Muscle layer of colon (tissue), 2 donors: ENCODE measurements at regions not wholly inside any gene's neighbourhood (a gene's known extent, or its start where the extent isn't known, plus 50 kb on each side); places are given as distances from the start of the nearest gene placed in this dataset.

Source experiments
- H3K27ac ChIP-seq: one replicate; pipeline ENCODE4 v1.7.0; 2013; ENCODE audit warnings: low read depth, mild to moderate bottlenecking, low read length, moderate library complexity
- H3K27me3 ChIP-seq, 2 donors: one replicate each; pipeline ENCODE4 v1.7.0; 2013; ENCODE audit warnings: low read length in 2 of 2, mild to moderate bottlenecking in 2 of 2; ENCODE audit not compliant: insufficient read depth in 2 of 2, control insufficient read depth in 1 of 2
- H3K36me3 ChIP-seq: one replicate; pipeline ENCODE4 v1.7.0; 2013; ENCODE audit warnings: mild to moderate bottlenecking, low read length; ENCODE audit not compliant: insufficient read depth
- H3K4me1 ChIP-seq: one replicate; pipeline ENCODE4 v1.7.0; 2013; ENCODE audit warnings: mild to moderate bottlenecking, low read length; ENCODE audit not compliant: insufficient read depth
- H3K4me3 ChIP-seq, 2 donors: one replicate each; pipeline ENCODE4 v1.7.0; 2013; ENCODE audit warnings: low read length in 2 of 2, low read depth in 1 of 2, mild to moderate bottlenecking in 1 of 2, moderate library complexity in 1 of 2
- H3K9ac ChIP-seq: one replicate; pipeline ENCODE4 v1.7.0; 2013; ENCODE audit warnings: low read length
- H3K9me3 ChIP-seq: one replicate; pipeline ENCODE4 v1.7.0; 2013; ENCODE audit warnings: mild to moderate bottlenecking, low read length
- donor health status: abdominal sarcoma.
- donor health status: Adenocarcinoma of cecum.

- Histone ChIP-seq H3K27ac (no peak overlapping the region), H3K4me1 (no peaks in the 10 kb centered on the region), H3K4me3 (no peak overlapping the region), H3K36me3 (no peaks in the 10 kb centered on the region), H3K9me3 (no peaks in the 10 kb centered on the region), H3K27me3 (no peaks in the 10 kb centered on the region), H3K9ac (no peak overlapping the region)
Measured at GRCh38 chr17:72506773-72507172, 386.0 kb downstream of the SOX9 start.

GRCh38 chr17:72507370-72507769 is 386.6 kb downstream of the SOX9 start:
- Histone ChIP-seq H3K9ac (no peak overlapping the region), H3K36me3 (no peaks in the 10 kb centered on the region), H3K27ac (no peak overlapping the region), H3K4me3 (no peak overlapping the region), H3K9me3 (no peaks in the 10 kb centered on the region), H3K27me3 (no peaks in the 10 kb centered on the region), H3K4me1 (no peaks in the 10 kb centered on the region)

GRCh38 chr17:72510351-72511016 is 389.7 kb downstream of the SOX9 start:
- Histone ChIP-seq H3K9me3 (no peaks in the 10 kb centered on the region), H3K4me3 (no peak overlapping the region), H3K36me3 (no peaks in the 10 kb centered on the region), H3K27me3 (no peaks in the 10 kb centered on the region), H3K9ac (no peak overlapping the region), H3K27ac (no peak overlapping the region), H3K4me1 (no peaks in the 10 kb centered on the region)

GRCh38 chr17:72511242-72511641 is 390.4 kb downstream of the SOX9 start:
- Histone ChIP-seq H3K27me3 (no peaks in the 10 kb centered on the region), H3K4me3 (no peak overlapping the region), H3K27ac (no peak overlapping the region), H3K9me3 (no peaks in the 10 kb centered on the region), H3K36me3 (no peaks in the 10 kb centered on the region), H3K9ac (no peak overlapping the region), H3K4me1 (no peaks in the 10 kb centered on the region)

- no peaks in the 10 kb centered on the region for H3K9me3 ChIP-seq
- H3K4me1 ChIP-seq = no peaks in the 10 kb centered on the region
- no peaks in the 10 kb centered on the region for H3K36me3 ChIP-seq
- H3K27ac ChIP-seq = no peak overlapping the region
- H3K27me3 ChIP-seq = no peaks in the 10 kb centered on the region
- H3K9ac ChIP-seq = no peak overlapping the region
- H3K4me3 ChIP-seq = no peak overlapping the region
Measured at GRCh38 chr17:72511874-72512273, 391.1 kb downstream of the SOX9 start.

- H3K9me3 ChIP-seq = no peaks in the 10 kb centered on the region
- no peaks in the 10 kb centered on the region for H3K4me1 ChIP-seq
- no peaks in the 10 kb centered on the region for H3K36me3 ChIP-seq
- H3K27me3 ChIP-seq = no peaks in the 10 kb centered on the region
- no peak overlapping the region for H3K27ac ChIP-seq
- no peak overlapping the region for H3K4me3 ChIP-seq
- no peak overlapping the region for H3K9ac ChIP-seq
Measured at GRCh38 chr17:72512649-72513556, 392.1 kb downstream of the SOX9 start.

- Histone ChIP-seq H3K9ac (no peak overlapping the region), H3K4me1 (no peaks in the 10 kb centered on the region), H3K36me3 (no peaks in the 10 kb centered on the region)
Measured at GRCh38 chr17:72514321-72514861, 393.6 kb downstream of the SOX9 start.

GRCh38 chr17:72514891-72515290 is 394.1 kb downstream of the SOX9 start:
- Histone ChIP-seq H3K27ac (no peak overlapping the region), H3K4me1 (no peaks in the 10 kb centered on the region), H3K27me3 (peaks cover 0 to 4% of the 10 kb centered on the region in 2 donors)

More at GRCh38 chr17:72514321-72514861, 393.6 kb downstream of the SOX9 start:
- Histone ChIP-seq H3K27ac (no peak overlapping the region), H3K27me3 (peaks cover 0 to 2% of the 10 kb centered on the region in 2 donors), H3K9me3 (no peaks in the 10 kb centered on the region), H3K4me3 (no peak overlapping the region)

GRCh38 chr17:72515291-72516065 is 394.7 kb downstream of the SOX9 start:
- no peaks in the 10 kb centered on the region for H3K36me3 ChIP-seq
- H3K9ac ChIP-seq = no peak overlapping the region
- H3K27me3 ChIP-seq = peaks cover 0 to 4% of the 10 kb centered on the region in 2 donors
- H3K4me3 ChIP-seq = no peak overlapping the region
- no peak overlapping the region for H3K27ac ChIP-seq
- no peaks in the 10 kb centered on the region for H3K9me3 ChIP-seq
- no peaks in the 10 kb centered on the region for H3K4me1 ChIP-seq

More at GRCh38 chr17:72514891-72515290, 394.1 kb downstream of the SOX9 start:
- Histone ChIP-seq H3K36me3 (no peaks in the 10 kb centered on the region), H3K9ac (no peak overlapping the region), H3K4me3 (no peak overlapping the region), H3K9me3 (no peaks in the 10 kb centered on the region)

- Histone ChIP-seq H3K27ac (no peak overlapping the region), H3K4me1 (no peaks in the 10 kb centered on the region), H3K9me3 (no peaks in the 10 kb centered on the region), H3K4me3 (no peak overlapping the region), H3K36me3 (no peaks in the 10 kb centered on the region), H3K9ac (no peak overlapping the region), H3K27me3 (peaks cover 0 to 4% of the 10 kb centered on the region in 2 donors)
Measured at GRCh38 chr17:72516772-72517399, 396.1 kb downstream of the SOX9 start.
